Hepatocyte (in vitro differentiated cells): ENCODE measurements at regions not wholly inside any gene's neighbourhood (a gene's known extent, or its start where the extent isn't known, plus 50 kb on each side); places are given as distances from the start of the nearest gene placed in this dataset.

ENCODE experiments used
- EZH2phosphoT487 ChIP-seq: fragments of 200-600 bp; sonication (generic); IDR thresholded peaks from one replicate; pipeline ENCODE4 v1.6.1; 2018; ENCODE audit warnings: antibody characterized with exemption, mild to moderate bottlenecking, low read depth, moderate library complexity; ENCODE audit not compliant: unreplicated experiment, severe bottlenecking
- TF ChIP-seq, protein P1 (sequence below): fragments of 200-600 bp; sonication (generic); IDR thresholded peaks from 2 replicates; pipeline ENCODE4 v1.5.1; 2016; ENCODE audit warnings: antibody characterized with exemption, mild to moderate bottlenecking; ENCODE audit not compliant: poor library complexity

GRCh38 chr4:164337219-164337944, 416.5 kb upstream of the SMIM31 start:
- TF ChIP-seq, protein P1, sequence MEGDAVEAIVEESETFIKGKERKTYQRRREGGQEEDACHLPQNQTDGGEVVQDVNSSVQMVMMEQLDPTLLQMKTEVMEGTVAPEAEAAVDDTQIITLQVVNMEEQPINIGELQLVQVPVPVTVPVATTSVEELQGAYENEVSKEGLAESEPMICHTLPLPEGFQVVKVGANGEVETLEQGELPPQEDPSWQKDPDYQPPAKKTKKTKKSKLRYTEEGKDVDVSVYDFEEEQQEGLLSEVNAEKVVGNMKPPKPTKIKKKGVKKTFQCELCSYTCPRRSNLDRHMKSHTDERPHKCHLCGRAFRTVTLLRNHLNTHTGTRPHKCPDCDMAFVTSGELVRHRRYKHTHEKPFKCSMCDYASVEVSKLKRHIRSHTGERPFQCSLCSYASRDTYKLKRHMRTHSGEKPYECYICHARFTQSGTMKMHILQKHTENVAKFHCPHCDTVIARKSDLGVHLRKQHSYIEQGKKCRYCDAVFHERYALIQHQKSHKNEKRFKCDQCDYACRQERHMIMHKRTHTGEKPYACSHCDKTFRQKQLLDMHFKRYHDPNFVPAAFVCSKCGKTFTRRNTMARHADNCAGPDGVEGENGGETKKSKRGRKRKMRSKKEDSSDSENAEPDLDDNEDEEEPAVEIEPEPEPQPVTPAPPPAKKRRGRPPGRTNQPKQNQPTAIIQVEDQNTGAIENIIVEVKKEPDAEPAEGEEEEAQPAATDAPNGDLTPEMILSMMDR: no peak
- no peak for TF ChIP-seq EZH2phosphoT487
